ENCODE measurements at regions not wholly inside any gene's neighbourhood (a gene's known extent, or its start where the extent isn't known, plus 50 kb on each side); places are given as distances from the start of the nearest gene placed in this dataset.

- in situ Hi-C loops (cut with MboI; ENCODE audit: low sequenced_read_pairs) (no loop called here), dilution Hi-C loops (cut with HindIII; ENCODE audit: low sequenced_read_pairs, unreplicated experiment) (no loop called here), intact Hi-C loops (cut with micrococcal nuclease) (no loop called here)
- no peak overlapping the region for H3K4ac ChIP-seq (ENCODE audit: low read depth, low read length)
- no peak overlapping the region for H4K5ac ChIP-seq (ENCODE audit: low read depth, low read length)
- H4K91ac ChIP-seq (ENCODE audit: insufficient read depth, low read depth, low read length), result no peak overlapping the region
- H3K9me3 ChIP-seq (ENCODE audit: control insufficient read depth, insufficient read depth, low read length), result no peaks in the 10 kb centered on the region
- no peak overlapping the region for H2AK5ac ChIP-seq (ENCODE audit: low read depth, low read length)
- no peaks in the 10 kb centered on the region for H3K36me3 ChIP-seq (ENCODE audit: control insufficient read depth, insufficient read depth, low read length)
- H3K4me2 ChIP-seq (ENCODE audit: low read depth, low read length), result no peak overlapping the region
- no peak overlapping the region for H3K23ac ChIP-seq (ENCODE audit: low read depth, low read length)
- H3K14ac ChIP-seq (replicated peaks; ENCODE audit: low read depth, low read length), result no peak overlapping the region
- no peak overlapping the region for H3K18ac ChIP-seq (ENCODE audit: low read depth, low read length)
- no peak overlapping the region for H2BK120ac ChIP-seq (ENCODE audit: low read depth, low read length)
- no peak overlapping the region for H3K4me3 ChIP-seq (ENCODE audit: insufficient read depth, low read depth, low read length)
- POLR2A ChIA-PET (ENCODE audit: unreplicated experiment), result no interaction called here
- H3K56ac ChIP-seq (ENCODE audit: extremely low read depth, insufficient read depth, low read length), result no peak overlapping the region
- H4K20me1 ChIP-seq (ENCODE audit: insufficient read depth, low read length), result no peaks in the 10 kb centered on the region
- no peak overlapping the region for H2BK5ac ChIP-seq (ENCODE audit: low read depth, low read length, poor library complexity, severe bottlenecking)
- no peaks in the 10 kb centered on the region for H3K27me3 ChIP-seq (ENCODE audit: control insufficient read depth, insufficient read depth, low read length)
- no peak overlapping the region for H2BK20ac ChIP-seq (ENCODE audit: low read depth, low read length)
- H2BK15ac ChIP-seq (ENCODE audit: low read depth, low read length), result no peak overlapping the region
- 80% methylated on average over 1 of the region's 2 CpGs; no CpG with 5 or more reads in 1 of the 2 experiments for WGBS, 2 experiments (ENCODE audit: extremely low coverage in 2 of 2, insufficient read length in 1 of 2)
- ATAC-seq (ENCODE audit: low read depth) (no peak), DNase-seq (no peak)
- no peak overlapping the region for H3K27ac ChIP-seq (ENCODE audit: insufficient read depth, low read length)
- no peak overlapping the region for H3K9ac ChIP-seq (ENCODE audit: low read depth, low read length)
- CTCF ChIA-PET, result no interaction called here
- H3K79me1 ChIP-seq (ENCODE audit: low read depth in 1 of 2, low read length in 2 of 2), result no peaks in the 10 kb centered on the region
- no peak overlapping the region for H2AFZ ChIP-seq (replicated peaks; ENCODE audit: low read length, poor library complexity)
- no peak overlapping the region for H2AK9ac ChIP-seq (replicated peaks; ENCODE audit: low read depth, low read length, poor library complexity)
- H3K4me1 ChIP-seq (ENCODE audit: control insufficient read depth, insufficient read depth, low read length), result no peaks in the 10 kb centered on the region
- H4K8ac ChIP-seq (ENCODE audit: low read depth in 2 of 2, low read length in 2 of 2), result no peak overlapping the region
- no peaks in the 10 kb centered on the region for H3K9me1 ChIP-seq (ENCODE audit: insufficient read depth, low read length)
- TF ChIP-seq NFE2L2 (IDR thresholded peaks at IDR 0.05; ENCODE audit: low read depth, low read length) (no peak), RCOR1 (IDR thresholded peaks at IDR 0.05; ENCODE audit: insufficient replicate concordance, low read length) (no peak), FOS (IDR thresholded peaks at IDR 0.05; ENCODE audit: low read depth, low read length) (no peak), MAZ (IDR thresholded peaks at IDR 0.05; ENCODE audit: borderline replicate concordance, low read depth, low read length) (no peak), MAFK (IDR thresholded peaks at IDR 0.05; ENCODE audit: low read depth, low read length) (no peak), MXI1 (IDR thresholded peaks at IDR 0.05; ENCODE audit: borderline replicate concordance, low read depth, low read length) (no peak), RAD21 (IDR thresholded peaks at IDR 0.05; ENCODE audit: low read length) (no peak), CHD1 (IDR thresholded peaks at IDR 0.05; ENCODE audit: low read depth, low read length) (no peak), CEBPB (IDR thresholded peaks at IDR 0.05; ENCODE audit: low read depth, low read length) (no peak), POLR2A (IDR thresholded peaks at IDR 0.05; ENCODE audit: low read depth, low read length) (no peak), ELK1 (IDR thresholded peaks at IDR 0.05; ENCODE audit: borderline replicate concordance, low read depth, low read length) (no peak), BHLHE40 (IDR thresholded peaks at IDR 0.05; ENCODE audit: low read depth, low read length) (no peak), RFX5 (IDR thresholded peaks at IDR 0.05; ENCODE audit: low read depth, low read length) (no peak), USF2 (IDR thresholded peaks at IDR 0.05; ENCODE audit: low read depth, low read length) (no peak), SMC3 (IDR thresholded peaks at IDR 0.05; ENCODE audit: low read depth, low read length) (no peak), CTCF (conservative IDR thresholded peaks at IDR 0.05; ENCODE audit: low read depth, low read length) (no peak)
- no TSS peak for BruUV-seq (replicated peaks)
These were observed 479.0 kb downstream of the TDRD15 start for GRCh38 chr2:21602789-21603188.

Measured in IMR-90 (cell line).